GM19452 (cell line): ENCODE measurements at regions not wholly inside any gene's neighbourhood (a gene's known extent, or its start where the extent isn't known, plus 50 kb on each side); places are given as distances from the start of the nearest gene placed in this dataset.

Experiments
- ATAC-seq: cut with Tn5 transposase; IDR thresholded peaks from one replicate; pipeline ENCODE4 v1.9.1; 2021; ENCODE audit not compliant: unreplicated experiment

DNA sequence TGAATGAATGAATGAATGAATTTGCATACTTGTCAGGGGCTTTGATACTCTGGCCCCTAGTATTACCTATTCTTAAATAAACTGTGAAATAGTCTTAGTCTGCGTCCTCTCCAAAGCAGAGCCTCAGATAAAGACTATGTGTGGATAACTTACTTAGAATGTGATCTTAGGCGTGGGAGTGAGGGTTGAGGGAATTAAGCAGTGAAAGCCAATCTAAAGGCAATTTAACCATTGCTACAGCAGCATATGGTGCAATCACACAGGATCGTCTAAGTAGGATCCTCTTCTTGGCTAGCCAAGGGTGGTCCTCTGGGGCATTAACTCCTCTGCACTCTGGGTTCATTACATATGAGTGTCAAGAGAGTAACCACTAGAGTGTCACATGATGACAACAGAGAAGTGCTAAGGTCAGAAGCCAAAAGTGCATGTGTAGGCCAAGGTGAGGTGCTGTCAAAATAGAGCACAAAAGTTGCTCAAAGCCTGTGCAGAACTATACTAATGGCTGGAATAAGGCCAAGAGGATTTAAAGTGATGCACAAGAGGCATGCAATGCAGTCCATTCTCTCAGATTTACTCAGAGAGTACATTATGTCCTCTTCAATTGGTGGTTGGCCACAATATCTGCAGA is 274.4 kb upstream of the SEMA6A start:
- ATAC-seq = no peak

DNA sequence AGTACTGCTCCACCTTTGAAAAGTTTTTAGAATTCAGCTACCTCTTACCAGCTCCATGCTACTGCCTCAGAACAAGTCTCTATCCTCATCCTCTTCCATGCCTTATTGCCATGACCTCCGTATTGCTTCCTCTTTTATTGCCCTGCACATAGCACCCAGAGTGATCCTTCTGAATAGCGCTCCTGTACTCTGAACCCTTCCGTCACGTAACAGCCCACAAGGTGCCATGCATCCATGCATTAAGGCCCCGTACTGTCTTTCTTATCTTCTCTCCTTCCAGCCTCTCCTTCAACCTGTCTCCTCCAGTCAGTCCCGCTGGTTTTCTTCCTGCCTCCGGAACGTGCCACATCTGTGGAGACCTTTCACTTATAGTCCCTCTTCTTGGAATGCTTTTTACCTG is 273.3 kb upstream of the SEMA6A start:
- no peak for ATAC-seq

GRCh38 chr5:116844015-116844414 is 269.4 kb upstream of the SEMA6A start:
- no peak for ATAC-seq

DNA sequence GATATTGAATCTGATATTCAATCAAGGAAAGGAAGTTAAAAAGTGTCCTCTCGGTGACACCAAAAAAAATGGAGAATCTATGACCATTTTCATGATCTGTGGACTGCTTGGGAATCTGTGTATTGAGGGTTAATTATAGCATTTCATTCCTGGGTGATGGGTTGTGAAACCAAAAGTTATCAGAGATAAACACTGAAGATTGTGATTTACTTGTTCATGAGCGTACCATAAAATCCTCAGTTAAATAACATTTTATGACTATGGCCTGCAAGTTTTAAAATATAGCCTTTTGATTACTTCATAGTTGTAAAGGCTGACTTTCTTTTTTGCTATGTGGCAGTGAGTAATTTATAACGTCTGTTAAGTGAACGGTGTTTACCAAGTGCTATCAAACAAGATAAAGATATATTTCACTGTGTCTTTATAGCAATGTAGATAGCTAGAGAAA is 267.9 kb upstream of the SEMA6A start:
- ATAC-seq = no peak

DNA sequence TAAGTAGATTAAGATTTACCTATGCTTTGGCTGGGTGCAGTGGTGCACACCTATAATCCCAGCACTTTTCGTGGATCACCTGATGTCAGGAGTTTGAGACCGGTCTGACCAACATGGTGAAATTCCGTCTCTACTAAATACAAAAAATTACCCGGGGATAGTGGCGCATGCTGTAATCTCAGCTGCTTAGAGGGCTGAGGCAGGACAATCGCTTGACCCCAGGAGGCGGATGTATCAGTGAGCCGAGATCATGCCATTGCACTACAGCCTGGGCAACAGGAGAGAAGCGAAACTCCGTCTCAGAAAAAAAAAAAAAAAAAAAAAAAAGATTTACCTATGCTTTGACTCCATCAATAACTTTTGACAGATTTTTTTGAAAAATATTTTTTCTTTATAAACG is 267.1 kb upstream of the SEMA6A start:
- ATAC-seq = no peak

DNA sequence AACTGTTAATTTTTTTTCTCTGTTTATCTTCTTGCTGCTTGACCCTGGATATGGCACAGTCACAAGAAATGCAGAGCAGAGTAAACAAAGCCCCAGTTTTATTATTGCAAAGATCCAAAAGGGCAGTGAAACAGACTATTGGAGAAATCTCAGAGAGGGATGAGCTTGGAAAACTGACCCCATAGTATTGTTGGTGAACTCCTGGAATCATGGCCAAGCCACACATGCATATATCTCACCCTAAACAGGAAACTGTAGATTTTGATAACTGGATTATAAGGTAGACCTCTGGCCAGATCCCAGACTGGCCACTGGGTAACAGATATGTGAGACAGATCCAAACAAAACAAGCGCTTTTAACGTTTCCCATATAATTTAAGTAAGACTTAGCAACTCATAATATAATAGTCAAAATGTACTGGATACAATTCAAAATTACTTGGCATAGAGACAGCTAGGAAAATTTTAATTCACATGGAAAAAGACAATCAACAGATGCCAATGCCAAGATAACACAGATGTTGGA is 263.5 kb upstream of the SEMA6A start:
- no peak for ATAC-seq

DNA sequence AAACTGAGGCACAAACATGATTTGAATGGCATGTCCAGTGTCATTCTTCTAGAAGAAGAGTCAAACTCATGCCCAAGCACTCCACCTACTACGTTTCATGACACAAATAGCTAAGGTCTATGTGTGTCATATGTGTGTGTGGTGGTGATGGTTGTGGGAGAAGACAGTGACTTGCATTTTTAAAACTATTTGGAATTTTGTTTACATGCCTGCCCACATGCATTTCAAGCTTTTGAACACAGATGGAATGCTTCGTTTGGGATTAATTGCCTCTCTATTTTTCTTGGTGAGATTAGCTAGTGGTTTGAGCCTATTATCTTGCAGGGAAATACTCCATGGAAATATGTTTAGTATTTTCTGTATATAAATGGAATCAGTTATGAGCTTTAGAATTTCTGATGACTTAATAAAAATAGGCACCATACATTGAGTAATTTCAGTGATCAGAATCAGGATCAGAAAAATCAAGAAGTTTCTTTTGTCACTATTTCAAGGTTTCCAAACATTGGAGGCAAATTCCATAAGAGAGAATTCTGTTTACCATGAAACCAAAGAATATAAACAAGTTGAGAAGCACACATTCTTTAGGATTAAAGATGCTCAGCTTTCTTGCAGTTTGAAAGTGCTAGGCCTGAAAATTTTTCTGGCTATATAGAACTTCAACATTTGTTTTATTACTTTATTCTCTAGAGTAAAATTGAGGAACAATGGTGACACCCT is 260.3 kb upstream of the SEMA6A start:
- no peak for ATAC-seq

GRCh38 chr5:116830079-116830478 is 255.5 kb upstream of the SEMA6A start:
- no peak for ATAC-seq

DNA sequence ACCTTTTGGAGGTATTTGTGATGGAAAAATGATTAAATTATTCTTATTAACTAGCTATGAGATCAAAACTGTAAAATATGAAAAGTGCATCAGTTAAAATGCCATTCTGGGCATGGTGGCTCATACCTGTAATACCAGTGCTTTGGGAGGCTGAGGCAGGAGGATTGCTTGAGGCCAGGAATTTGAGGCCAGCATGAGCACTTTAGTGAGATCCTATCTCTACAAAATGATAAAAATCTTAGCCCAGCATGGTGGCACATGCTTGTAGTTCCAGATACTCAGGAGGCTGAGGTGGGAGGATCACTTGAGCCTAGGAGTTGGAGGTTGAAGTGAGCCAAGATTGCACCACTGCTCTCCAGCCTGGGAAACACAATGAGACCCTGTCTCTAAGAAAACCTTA is 252.5 kb upstream of the SEMA6A start:
- ATAC-seq = no peak

DNA sequence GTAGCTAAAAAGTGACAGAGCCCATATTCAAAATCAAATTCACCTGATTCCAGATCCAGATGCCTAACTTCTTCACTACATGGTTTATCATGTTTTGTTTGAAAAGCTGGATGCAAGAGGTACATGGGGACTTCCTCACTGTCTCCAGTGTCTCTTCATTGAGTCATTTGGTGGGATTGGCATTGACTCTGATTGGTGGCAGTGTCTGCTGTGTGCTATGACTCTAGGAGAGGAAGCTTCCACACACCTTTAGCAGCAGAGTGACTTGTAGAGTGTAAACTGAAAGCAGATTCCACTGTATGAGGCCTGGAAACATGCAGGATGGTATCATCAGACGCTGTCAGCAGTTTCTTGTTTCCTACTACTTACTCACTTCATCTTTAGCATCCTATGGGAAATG is 250.9 kb upstream of the SEMA6A start:
- no peak for ATAC-seq

DNA sequence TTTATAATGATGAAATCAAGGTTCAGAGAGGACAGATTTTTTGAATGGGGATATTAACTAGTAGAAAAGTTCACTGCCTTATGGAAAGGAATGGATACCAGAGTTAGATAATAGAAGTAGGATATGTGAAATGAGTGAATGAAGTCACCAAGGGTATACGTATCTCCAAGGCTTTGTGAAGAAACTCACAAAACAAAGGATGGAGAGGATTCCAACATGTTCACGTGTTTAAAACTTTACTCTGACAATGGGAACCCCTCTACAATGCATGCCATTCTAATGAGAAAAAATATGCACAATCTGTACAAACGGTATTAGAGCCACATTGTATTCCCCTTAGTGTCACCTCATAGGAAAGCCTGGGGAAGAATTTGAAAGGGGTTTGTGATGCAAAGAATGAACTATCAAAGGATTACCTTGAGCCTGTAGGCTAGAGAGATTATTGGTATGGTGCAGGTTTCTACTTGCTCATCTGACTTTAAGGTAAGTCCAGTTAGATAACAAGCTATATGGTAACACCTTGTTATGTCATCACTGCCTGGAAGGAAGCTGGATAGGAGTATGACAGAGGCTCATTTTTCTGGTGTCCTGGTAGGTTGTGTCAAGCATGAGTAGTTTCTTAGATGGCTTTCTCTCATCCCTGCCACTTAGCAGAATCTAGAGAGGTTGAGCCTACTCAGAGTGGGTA is 250.3 kb upstream of the SEMA6A start:
- no peak for ATAC-seq

GRCh38 chr5:116814626-116815385 is 240.2 kb upstream of the SEMA6A start:
- ATAC-seq = no peak

GRCh38 chr5:116813906-116814305 is 239.3 kb upstream of the SEMA6A start:
- no peak for ATAC-seq

DNA sequence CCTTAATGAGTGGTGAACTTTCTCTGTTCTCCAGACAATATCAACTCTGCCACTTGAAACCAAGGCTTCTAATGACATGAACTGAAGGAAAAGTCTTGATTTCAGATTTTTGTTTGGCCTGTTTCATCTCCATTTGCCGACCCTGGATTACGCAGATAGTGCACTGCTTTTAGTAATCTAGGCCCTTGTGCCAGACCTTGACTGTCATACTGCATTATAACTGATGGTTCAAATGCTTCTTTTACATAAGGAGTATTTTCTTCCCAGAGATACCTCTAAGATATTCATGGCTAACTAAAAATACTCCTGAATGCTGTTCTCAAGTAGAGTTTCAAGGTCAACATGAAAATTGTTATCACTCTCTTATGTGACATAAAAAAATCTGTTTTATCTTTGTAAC is 238.7 kb upstream of the SEMA6A start:
- no peak for ATAC-seq

GRCh38 chr5:116810951-116811350 is 236.3 kb upstream of the SEMA6A start:
- ATAC-seq = no peak

- ATAC-seq = no peak
Measured at GRCh38 chr5:116806836-116807235, 232.2 kb upstream of the SEMA6A start.

GRCh38 chr5:116799401-116799800 is 224.8 kb upstream of the SEMA6A start:
- ATAC-seq = no peak

DNA sequence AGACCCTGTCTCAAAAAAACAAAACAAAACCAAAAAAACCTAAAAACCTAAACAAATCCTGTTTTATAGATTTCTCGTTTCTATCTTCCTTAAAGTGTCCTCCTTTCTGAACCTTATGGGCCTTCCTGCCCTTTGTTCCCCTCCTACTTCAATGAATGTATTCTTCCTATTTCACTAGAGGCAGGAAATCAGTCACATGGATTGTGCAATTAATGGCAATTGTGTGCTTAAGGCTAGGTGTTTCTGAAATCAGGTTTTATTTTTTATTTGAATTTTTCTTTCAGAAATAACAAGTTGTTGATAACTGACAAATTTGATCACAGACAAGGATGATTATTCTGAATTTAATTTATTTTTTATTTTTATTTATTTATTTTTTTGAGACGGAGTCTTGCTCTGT is 220.6 kb upstream of the SEMA6A start:
- no peak for ATAC-seq

DNA sequence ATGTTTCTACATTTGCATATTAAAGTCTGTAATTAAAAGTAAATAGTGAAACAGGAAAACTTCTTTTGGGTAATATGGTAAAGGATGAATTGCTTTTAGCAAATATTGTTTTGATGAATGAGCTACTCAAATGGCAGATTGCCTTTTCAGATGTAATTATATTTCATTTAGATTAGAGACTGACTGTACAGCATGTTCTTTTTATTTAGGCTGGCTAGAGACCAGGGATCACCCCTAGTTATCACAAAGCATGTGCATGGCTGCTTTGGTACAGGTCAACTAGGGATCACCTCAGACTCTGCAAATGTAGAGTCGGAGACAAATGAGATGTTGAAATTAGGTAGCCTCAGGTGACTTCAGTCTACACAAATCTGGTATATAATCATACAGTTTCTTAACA is 214.9 kb upstream of the SEMA6A start:
- ATAC-seq = no peak

DNA sequence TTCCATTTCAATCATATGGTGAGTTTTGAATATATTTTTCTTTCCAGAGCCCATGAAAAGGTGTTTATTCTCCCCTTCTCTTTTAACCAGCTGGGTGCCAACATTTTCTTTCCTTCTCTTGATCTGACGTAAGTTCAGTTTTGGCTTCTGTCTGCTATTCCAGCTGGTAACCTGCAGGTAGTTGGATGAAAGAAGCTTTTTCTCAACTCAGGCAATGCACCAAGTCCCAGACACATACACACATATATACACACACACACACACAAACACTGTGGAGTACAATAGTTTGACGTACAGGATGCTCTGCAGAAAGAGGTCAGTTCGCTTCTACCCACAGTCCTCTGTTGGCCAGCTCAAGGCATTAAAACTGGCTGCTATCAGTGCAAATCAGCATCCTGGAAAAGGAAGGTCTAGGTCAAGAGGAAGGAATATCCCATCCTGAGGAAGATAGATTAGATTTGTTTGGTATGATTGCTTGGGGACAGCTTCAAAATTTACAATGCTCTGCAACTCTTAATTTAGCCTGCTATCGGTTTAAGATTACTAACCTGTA is 214.3 kb upstream of the SEMA6A start:
- ATAC-seq = no peak

DNA sequence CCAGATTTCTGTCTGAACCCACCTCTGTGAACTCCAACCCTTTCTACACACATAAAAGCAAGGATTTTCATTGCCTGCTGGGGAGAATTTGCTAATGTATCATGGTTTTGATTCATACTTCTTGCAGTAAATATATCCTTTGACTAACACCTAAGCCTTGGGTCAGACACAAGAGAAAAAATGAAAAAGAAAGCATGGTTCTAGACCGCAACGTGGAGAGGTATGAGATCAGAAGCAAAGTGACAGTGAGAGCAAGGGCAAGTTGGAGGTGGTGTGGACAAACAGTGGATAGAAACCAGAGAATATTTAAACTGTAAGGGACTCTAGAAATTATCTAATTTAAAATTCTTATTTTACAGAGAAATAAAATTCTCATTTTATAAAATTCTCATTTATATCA is 212.9 kb upstream of the SEMA6A start:
- ATAC-seq = no peak
